ENCODE measurements at regions not wholly inside any gene's neighbourhood (a gene's known extent, or its start where the extent isn't known, plus 50 kb on each side); places are given as distances from the start of the nearest gene placed in this dataset.

DNA sequence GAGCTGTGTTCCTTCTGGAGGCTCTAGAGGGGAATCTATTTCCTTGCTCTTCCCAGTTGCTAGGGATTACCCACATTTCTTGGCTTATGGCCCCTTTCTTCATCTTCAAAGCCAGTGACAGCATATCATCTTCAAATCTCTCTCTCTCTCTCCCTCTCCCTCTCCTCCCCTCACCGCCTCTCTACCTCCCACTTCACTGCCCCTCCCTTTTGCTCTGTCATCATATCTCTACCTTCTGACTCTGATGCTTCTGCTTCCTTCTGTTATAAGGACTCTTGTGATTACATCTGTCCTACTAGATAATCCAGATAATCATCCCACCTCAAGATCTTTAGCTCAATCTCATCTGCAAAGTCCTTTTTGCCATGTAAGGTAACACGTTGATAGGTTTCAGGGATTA, 93.1 kb upstream of the TEX13D start:
- no peak for TF ChIP-seq POLR2A (IDR thresholded peaks at IDR 0.05; ENCODE audit: borderline replicate concordance, extremely low read depth, insufficient read depth, insufficient read length)
- TF ChIP-seq YY1 (IDR thresholded peaks at IDR 0.05; ENCODE audit: extremely low read depth, insufficient replicate concordance, low read depth, low read length): no peak
- no peak for TF ChIP-seq CBX3 (IDR thresholded peaks at IDR 0.05; ENCODE audit: low read depth)
- TF ChIP-seq CTCF (IDR thresholded peaks at IDR 0.05 in 2 of 3, conservative IDR thresholded peaks at IDR 0.05 in 1 of 3; ENCODE audit: borderline replicate concordance in 1 of 3, insufficient read depth in 1 of 3, low read depth in 2 of 3, low read length in 2 of 3): no peak
- TF ChIP-seq FOSL1 (IDR thresholded peaks at IDR 0.05; ENCODE audit: low read depth): no peak
- no peak for TF ChIP-seq ATF3 (IDR thresholded peaks at IDR 0.05)
- Histone ChIP-seq H3K27me3 (ENCODE audit: insufficient read depth, low read length) (peaks cover 9% of the 10 kb centered on the region; the same call in 1 of the 2 replicates), H3K4me2 (ENCODE audit: low read length) (no peak overlapping the region), H3K9me3 (ENCODE audit: control insufficient read depth in 1 of 2, insufficient read depth in 1 of 2, low read depth in 1 of 2, low read length in 2 of 2) (no peaks in the 10 kb centered on the region), H3K36me3 (ENCODE audit: control insufficient read depth in 1 of 2, insufficient read depth in 2 of 2, low read length in 2 of 2) (no peaks in the 10 kb centered on the region), H3K9me2 (ENCODE audit: insufficient read depth) (no peaks in the 10 kb centered on the region), H3K4me1 (ENCODE audit: control insufficient read depth in 1 of 2, insufficient read depth in 2 of 2, low read length in 2 of 2) (no peaks in the 10 kb centered on the region), H2AFZ (ENCODE audit: low read depth, low read length, poor library complexity, severe bottlenecking) (no peak overlapping the region), H4K20me1 (ENCODE audit: insufficient read depth) (no peaks in the 10 kb centered on the region), H3K9ac (ENCODE audit: low read length) (no peak overlapping the region), H3K4me3 (replicated peaks in 1 of 2; ENCODE audit: low read depth in 1 of 2, low read length in 2 of 2) (no peak overlapping the region), H3K79me2 (ENCODE audit: insufficient read depth, low read length) (no peaks in the 10 kb centered on the region), H3K27ac (ENCODE audit: low read depth, low read length) (no peak overlapping the region)
- intact Hi-C loops (cut with micrococcal nuclease): no loop called here
- DNase-seq (ENCODE audit: low read depth, low spot score): no peak
- ChIA-PET RAD21 (ENCODE audit: low non-redundant PET in 1 of 2, low total read pairs in 2 of 2, uncharacterized antibody in 2 of 2, unreplicated experiment in 2 of 2) (no interaction called here), CTCF (no interaction called here), POLR2A (no interaction called here)
- ATAC-seq: no peak
- BruUV-seq (replicated peaks): no TSS peak

DNA sequence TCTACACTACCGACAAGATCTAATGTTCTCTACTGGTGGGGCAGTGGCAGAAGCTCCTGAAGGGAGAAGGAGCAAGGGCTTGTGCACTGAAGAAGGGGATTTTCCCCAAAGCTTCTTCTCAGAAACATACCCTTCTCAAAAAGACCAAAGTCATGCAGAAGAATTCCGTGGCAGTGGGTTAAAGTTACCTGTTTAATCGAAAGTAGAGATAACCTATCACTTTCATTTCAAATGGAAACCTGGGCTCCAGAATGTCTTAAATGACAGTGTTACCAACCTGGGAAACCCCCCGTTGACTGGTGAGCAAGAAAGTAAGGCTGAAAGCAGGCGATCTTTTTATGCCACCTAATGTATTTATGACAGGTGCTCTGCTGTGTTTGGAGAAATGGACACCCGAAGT, 92.5 kb upstream of the TEX13D start:
- intact Hi-C loops (cut with micrococcal nuclease): no loop called here
- H3K4me3 ChIP-seq (replicated peaks in 1 of 2; ENCODE audit: low read depth in 1 of 2, low read length in 2 of 2): no peak overlapping the region
- DNase-seq (ENCODE audit: low read depth, low spot score) (no peak), ATAC-seq (no peak)
- H2AFZ ChIP-seq (ENCODE audit: low read depth, low read length, poor library complexity, severe bottlenecking): no peak overlapping the region
- RAD21 ChIA-PET (ENCODE audit: low non-redundant PET in 1 of 2, low total read pairs in 2 of 2, uncharacterized antibody in 2 of 2, unreplicated experiment in 2 of 2): no interaction called here
- no peaks in the 10 kb centered on the region for H3K79me2 ChIP-seq (ENCODE audit: insufficient read depth, low read length)
- H3K9me2 ChIP-seq (ENCODE audit: insufficient read depth): no peaks in the 10 kb centered on the region
- H3K27ac ChIP-seq (ENCODE audit: low read depth, low read length): no peak overlapping the region
- H3K9me3 ChIP-seq (ENCODE audit: control insufficient read depth in 1 of 2, insufficient read depth in 1 of 2, low read depth in 1 of 2, low read length in 2 of 2): no peaks in the 10 kb centered on the region
- BruUV-seq (replicated peaks): no TSS peak
- POLR2A ChIA-PET: no interaction called here
- peaks cover 9% of the 10 kb centered on the region; the same call in 1 of the 2 replicates for H3K27me3 ChIP-seq (ENCODE audit: insufficient read depth, low read length)
- CTCF ChIA-PET: no interaction called here
- no peak overlapping the region for H3K9ac ChIP-seq (ENCODE audit: low read length)
- H3K4me1 ChIP-seq (ENCODE audit: control insufficient read depth in 1 of 2, insufficient read depth in 2 of 2, low read length in 2 of 2): no peaks in the 10 kb centered on the region
- no peaks in the 10 kb centered on the region for H4K20me1 ChIP-seq (ENCODE audit: insufficient read depth)
- H3K4me2 ChIP-seq (ENCODE audit: low read length): no peak overlapping the region
- no peaks in the 10 kb centered on the region for H3K36me3 ChIP-seq (ENCODE audit: control insufficient read depth in 1 of 2, insufficient read depth in 2 of 2, low read length in 2 of 2)
- TF ChIP-seq RAD21 (IDR thresholded peaks at IDR 0.05; ENCODE audit: low read depth): no peak
- TF ChIP-seq POLR2A (IDR thresholded peaks at IDR 0.05; ENCODE audit: borderline replicate concordance, extremely low read depth, insufficient read depth, insufficient read length): no peak
- no peak for TF ChIP-seq SIN3A (IDR thresholded peaks at IDR 0.05; ENCODE audit: low read depth)
- TF ChIP-seq ELF1 (IDR thresholded peaks at IDR 0.05; ENCODE audit: borderline replicate concordance, low read depth): no peak
- no peak for TF ChIP-seq ZFX (IDR thresholded peaks at IDR 0.05)
- TF ChIP-seq SRF (IDR thresholded peaks at IDR 0.05; ENCODE audit: low read depth): no peak
- TF ChIP-seq CTCF (IDR thresholded peaks at IDR 0.05 in 2 of 3, conservative IDR thresholded peaks at IDR 0.05 in 1 of 3; ENCODE audit: borderline replicate concordance in 1 of 3, insufficient read depth in 1 of 3, low read depth in 2 of 3, low read length in 2 of 3): no peak
- no peak for TF ChIP-seq ZNF274 (IDR thresholded peaks at IDR 0.05; ENCODE audit: low read depth, low read length)
- TF ChIP-seq JUND (IDR thresholded peaks at IDR 0.05): no peak
- TF ChIP-seq EGR1 (IDR thresholded peaks at IDR 0.05; ENCODE audit: low read depth): no peak
- TF ChIP-seq SP1 (IDR thresholded peaks at IDR 0.05; ENCODE audit: low read depth): no peak
- TF ChIP-seq YY1 (IDR thresholded peaks at IDR 0.05; ENCODE audit: extremely low read depth, insufficient replicate concordance, low read depth, low read length): no peak
- TF ChIP-seq EZH2phosphoT487 (IDR thresholded peaks at IDR 0.05; ENCODE audit: borderline replicate concordance): no peak
- TF ChIP-seq ATF3 (IDR thresholded peaks at IDR 0.05): no peak
